ENCODE measurements at regions not wholly inside any gene's neighbourhood (a gene's known extent, or its start where the extent isn't known, plus 50 kb on each side); places are given as distances from the start of the nearest gene placed in this dataset.
"Not testable (repeated sequence)": the region's sequence is repeated elsewhere in the genome, so short reads cannot be mapped to it uniquely, and the experiment has no call there.

- peak; percentile 26 to 65 for ATAC-seq
- peak overlapping the region; percentile 55 for H3K27ac ChIP-seq
- peaks cover 14% of the 10 kb centered on the region for H3K4me1 ChIP-seq
- H3K4me3 ChIP-seq: no peak overlapping the region
- H3K36me3 ChIP-seq: no peaks in the 10 kb centered on the region
- H3K27me3 ChIP-seq (ENCODE audit: low read depth): no peaks in the 10 kb centered on the region
- no peak for TF ChIP-seq CTCF (IDR thresholded peaks at IDR 0.05)
- no peaks in the 10 kb centered on the region for H3K9me3 ChIP-seq
- no peak for DNase-seq
- intact Hi-C loops (cut with DNase I): no loop called here
These were observed 115.5 kb upstream of the ITGA6 start for GRCh38 chr2:172311921-172312345.

GRCh38 chr2:172313715-172314341 is 113.6 kb upstream of the ITGA6 start:
- no peak overlapping the region for H3K27ac ChIP-seq
- no peaks in the 10 kb centered on the region for H3K4me1 ChIP-seq
- intact Hi-C loops (cut with DNase I): no loop called here
- no peaks in the 10 kb centered on the region for H3K27me3 ChIP-seq (ENCODE audit: low read depth)
- H3K9me3 ChIP-seq: no peaks in the 10 kb centered on the region
- DNase-seq (no peak), ATAC-seq (no peak)
- no peaks in the 10 kb centered on the region for H3K36me3 ChIP-seq
- no peak for TF ChIP-seq CTCF (IDR thresholded peaks at IDR 0.05)
- no peak overlapping the region for H3K4me3 ChIP-seq

- H3K27me3 ChIP-seq (ENCODE audit: low read depth); H3K9me3 ChIP-seq; H3K4me1 ChIP-seq; H3K27ac ChIP-seq; intact Hi-C loops (cut with DNase I); ATAC-seq; H3K36me3 ChIP-seq; DNase-seq; H3K4me3 ChIP-seq: not testable (repeated sequence)
These were observed 112.3 kb upstream of the ITGA6 start for GRCh38 chr2:172315070-172315469.

GRCh38 chr2:172322049-172322448 is 105.3 kb upstream of the ITGA6 start:
- Histone ChIP-seq H3K4me1 (no peaks in the 10 kb centered on the region), H3K36me3 (no peaks in the 10 kb centered on the region), H3K27me3 (ENCODE audit: low read depth) (no peaks in the 10 kb centered on the region), H3K9me3 (no peaks in the 10 kb centered on the region), H3K27ac (no peak overlapping the region), H3K4me3 (no peak overlapping the region)
- intact Hi-C loops (cut with DNase I): no loop called here
- ATAC-seq (no peak), DNase-seq (no peak)
- no peak for TF ChIP-seq CTCF (IDR thresholded peaks at IDR 0.05)

GRCh38 chr2:172323256-172323655 is 104.1 kb upstream of the ITGA6 start:
- no peak overlapping the region for H3K27ac ChIP-seq
- H3K9me3 ChIP-seq: no peaks in the 10 kb centered on the region
- intact Hi-C loops (cut with DNase I): no loop called here
- H3K4me3 ChIP-seq: no peak overlapping the region
- no peaks in the 10 kb centered on the region for H3K4me1 ChIP-seq
- ATAC-seq (no peak), DNase-seq (no peak)
- TF ChIP-seq CTCF (IDR thresholded peaks at IDR 0.05): no peak
- no peaks in the 10 kb centered on the region for H3K27me3 ChIP-seq (ENCODE audit: low read depth)
- no peaks in the 10 kb centered on the region for H3K36me3 ChIP-seq

GRCh38 chr2:172323861-172324597 is 103.4 kb upstream of the ITGA6 start:
- DNase-seq: no peak
- no peak for TF ChIP-seq CTCF (IDR thresholded peaks at IDR 0.05)
- Histone ChIP-seq H3K27ac (no peak overlapping the region), H3K27me3 (ENCODE audit: low read depth) (no peaks in the 10 kb centered on the region), H3K9me3 (no peaks in the 10 kb centered on the region), H3K4me1 (no peaks in the 10 kb centered on the region), H3K36me3 (no peaks in the 10 kb centered on the region), H3K4me3 (no peak overlapping the region)
- ATAC-seq: no peak
- intact Hi-C loops (cut with DNase I): no loop called here
